H54 (cell line): ENCODE measurements at regions not wholly inside any gene's neighbourhood (a gene's known extent, or its start where the extent isn't known, plus 50 kb on each side); places are given as distances from the start of the nearest gene placed in this dataset.

ENCODE experiments used
- DNase-seq: peaks from one replicate; pipeline ENCODE4 v3.0.0; 2011; ENCODE audit warnings: low spot score, mixed read lengths; ENCODE audit not compliant: insufficient read length
- FAIRE-seq: peaks from 3 replicates; lab custom pipeline; 2011; peaks lifted over from hg19 to GRCh38; lab: Jason Lieb, UNC
- POLR2A ChIP-seq: IDR thresholded peaks from 2 replicates; pipeline ENCODE4 v1.6.1; 2011; ENCODE audit warnings: low read depth, mild to moderate bottlenecking, low read length

DNA sequence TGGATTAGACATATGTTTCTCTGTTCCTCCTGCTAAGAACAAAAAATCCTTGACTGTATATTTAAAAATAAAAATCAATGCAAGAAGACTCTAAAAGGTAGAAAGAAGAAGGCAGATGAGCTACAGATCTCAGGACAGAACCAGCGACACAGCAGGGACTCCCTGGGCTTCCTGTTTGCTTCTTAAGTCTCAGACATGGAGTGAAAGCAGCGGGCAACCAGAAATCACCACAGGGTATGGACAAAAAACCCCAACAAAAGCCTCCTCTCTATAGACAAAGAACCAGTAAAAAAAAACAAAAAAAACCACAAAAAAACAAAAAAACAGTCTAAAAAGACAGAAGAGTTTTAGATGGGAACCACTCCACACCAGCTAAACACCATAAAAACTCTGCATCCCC, 971.0 kb upstream of the GYPC start:
- DNase-seq = no peak
- no peak for FAIRE-seq
- TF ChIP-seq POLR2A = no peak

DNA sequence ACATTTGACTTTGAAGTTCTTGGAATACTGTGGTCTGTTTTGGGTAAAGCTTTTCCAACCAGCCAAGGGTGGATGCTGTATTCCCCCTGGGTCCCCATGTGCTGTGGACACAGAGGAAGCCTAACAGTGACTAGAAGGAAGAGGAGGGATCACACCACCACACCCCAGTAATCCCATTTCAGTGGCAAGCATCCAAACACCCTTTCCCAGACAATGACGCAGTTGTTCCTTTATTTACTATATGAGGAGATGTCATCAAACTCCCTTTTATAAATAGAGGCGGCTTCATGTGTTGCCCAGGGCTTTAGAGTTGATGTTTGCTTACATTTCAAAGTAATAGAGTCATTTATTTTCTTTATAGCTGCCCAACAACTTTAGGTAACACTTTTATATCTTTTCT, 959.4 kb upstream of the GYPC start:
- TF ChIP-seq POLR2A = no peak
- DNase-seq = no peak
- FAIRE-seq = no peak

DNA sequence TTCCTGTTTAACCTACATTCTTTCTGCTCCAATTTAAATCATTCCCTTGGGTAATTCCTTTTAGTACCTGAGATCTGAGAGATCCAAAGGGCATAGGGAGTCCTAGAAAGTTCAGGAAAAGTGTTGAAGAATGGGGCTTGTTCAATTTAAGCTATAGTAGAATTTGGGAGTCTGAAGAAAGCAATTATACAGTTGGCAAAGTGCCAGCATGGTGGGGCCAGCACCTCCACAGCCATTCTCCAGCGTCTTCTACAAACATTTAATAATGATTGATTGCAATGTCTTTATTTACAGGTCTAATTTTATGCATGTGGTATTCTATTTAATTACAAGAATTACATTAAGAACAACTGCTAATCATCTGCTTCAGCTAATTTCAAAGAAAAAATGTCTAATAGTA, 957.7 kb upstream of the GYPC start:
- DNase-seq = no peak
- FAIRE-seq = no peak
- no peak for TF ChIP-seq POLR2A

DNA sequence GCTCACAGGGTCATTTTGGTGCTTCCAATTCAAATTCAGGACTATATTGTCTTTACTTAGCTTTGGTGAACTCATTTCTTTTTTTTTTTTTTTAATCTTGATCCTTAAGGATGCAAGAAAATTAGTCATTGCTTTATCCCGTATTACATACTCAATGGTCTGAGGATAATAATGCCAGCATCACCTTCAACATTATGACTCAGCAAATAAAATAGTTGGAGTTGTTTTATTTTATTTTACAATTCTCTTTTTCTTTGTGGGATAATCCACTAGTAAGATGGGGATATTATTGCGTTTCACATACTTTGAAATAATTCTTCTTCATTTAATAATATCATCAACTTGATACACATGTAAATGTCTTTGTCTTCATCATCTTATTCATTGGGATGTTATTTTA, 954.9 kb upstream of the GYPC start:
- DNase-seq (no peak), FAIRE-seq (no peak)
- no peak for TF ChIP-seq POLR2A

DNA sequence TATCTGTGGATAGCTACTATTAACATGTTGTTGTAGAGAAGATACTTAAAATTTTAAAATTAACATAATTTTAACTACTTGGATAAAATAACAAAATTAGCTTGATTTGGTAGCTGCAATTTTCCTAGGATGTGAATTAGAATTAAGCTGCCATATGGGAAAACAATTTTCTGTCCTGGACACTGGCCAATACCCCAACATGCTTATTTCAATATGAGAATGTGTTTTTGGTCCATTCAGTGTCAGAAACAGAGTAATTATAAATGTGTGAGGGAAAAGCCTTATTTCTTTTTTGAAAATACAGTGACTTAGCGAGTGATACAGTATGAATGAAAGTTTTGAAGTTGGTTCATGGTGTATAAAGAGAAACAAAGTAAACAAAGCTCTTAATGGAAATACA, 948.3 kb upstream of the GYPC start:
- DNase-seq = no peak
- no peak for TF ChIP-seq POLR2A
- no peak for FAIRE-seq

DNA sequence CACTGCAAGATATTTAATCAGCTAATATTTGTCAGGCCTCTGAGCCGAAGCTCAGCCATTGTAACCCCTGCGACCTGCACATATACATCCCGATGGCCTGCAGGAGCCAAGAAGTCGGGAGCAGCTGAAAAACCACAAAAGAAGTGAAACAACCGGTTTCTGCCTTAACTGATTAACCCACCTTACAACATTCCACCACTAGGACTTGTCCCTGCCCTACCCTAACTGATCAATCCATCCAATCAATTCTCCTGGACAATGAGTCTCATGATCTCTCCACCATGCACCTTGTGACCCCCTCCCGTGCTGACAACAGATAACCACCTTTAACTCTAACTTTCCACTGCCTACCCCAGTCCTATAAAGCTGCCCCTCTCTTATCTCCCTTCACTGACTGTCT, 945.4 kb upstream of the GYPC start:
- DNase-seq (no peak), FAIRE-seq (no peak)
- no peak for TF ChIP-seq POLR2A

DNA sequence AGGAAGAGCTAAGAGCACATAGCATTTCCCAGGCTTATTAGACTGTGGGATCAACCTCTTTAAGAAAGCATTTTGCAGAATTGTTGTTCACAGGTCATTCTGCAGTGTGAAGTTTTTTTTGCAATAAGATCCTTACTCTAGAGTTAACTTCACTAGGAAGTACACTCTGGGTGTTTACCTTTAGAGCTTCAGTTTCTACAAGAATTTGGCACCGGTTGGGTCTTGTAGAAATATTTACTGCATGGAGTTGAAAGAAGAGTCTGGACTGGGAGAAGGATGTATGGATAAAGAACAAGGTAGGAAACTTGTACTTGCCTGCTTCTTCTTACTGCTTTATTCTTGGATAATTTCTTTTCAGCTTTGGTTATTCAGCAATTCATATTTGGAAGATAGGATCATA, 944.9 kb upstream of the GYPC start:
- DNase-seq = no peak
- TF ChIP-seq POLR2A = no peak

DNA sequence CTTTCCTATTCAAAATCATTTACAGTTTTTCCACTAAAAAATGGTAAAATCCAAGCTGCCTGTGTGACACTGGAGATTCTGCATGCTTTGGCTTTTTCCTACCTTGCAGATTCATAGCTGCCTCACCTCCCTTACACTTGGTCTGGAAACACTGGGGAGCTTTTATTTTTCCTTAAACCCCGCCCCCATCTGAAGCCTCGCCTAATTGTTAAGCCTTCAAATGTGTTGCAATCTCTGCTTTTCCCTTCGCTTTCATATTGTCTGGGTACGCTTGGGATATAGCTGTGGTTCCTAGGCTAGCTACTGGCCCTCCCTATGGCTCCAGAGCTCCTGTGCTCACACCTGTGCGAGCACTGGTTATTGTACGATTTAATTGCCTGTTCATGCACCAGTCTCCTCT, 942.4 kb upstream of the GYPC start:
- FAIRE-seq (no peak), DNase-seq (no peak)
- TF ChIP-seq POLR2A = no peak

More for the DNA sequence above, 944.9 kb upstream of the GYPC start:
- FAIRE-seq = no peak

DNA sequence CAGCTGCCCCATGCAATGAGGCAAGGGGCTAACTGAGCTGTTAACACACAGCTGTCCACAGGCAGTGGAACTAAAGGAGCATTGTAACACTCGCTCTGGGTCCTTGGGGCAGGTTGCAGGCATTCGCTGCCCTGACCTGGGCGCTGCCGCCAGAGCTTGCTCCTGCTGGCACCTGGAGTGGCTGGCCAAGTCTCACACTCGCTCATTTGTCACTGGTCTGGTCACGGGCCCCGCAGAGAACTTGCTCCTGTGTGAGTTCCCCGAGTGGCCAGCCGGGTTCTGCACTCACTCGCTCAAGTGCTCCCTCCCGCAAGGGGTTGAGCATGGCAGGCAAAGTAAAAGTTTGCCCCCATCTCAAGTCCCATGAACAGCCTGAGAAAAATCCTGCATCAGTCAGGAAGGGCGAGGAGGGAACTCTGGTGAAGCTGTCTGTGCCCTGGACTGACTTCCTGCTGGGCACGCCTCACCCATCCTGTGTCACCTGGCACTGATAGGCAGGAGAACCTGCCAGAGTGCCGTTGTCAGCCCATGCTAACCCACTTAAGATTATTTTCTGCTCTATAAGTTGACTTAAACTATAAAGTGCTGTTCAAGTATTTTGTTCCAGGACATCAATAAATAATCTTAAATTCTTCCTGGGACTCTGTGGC, 934.8 kb upstream of the GYPC start:
- FAIRE-seq (no peak), DNase-seq (no peak)
- TF ChIP-seq POLR2A = no peak

DNA sequence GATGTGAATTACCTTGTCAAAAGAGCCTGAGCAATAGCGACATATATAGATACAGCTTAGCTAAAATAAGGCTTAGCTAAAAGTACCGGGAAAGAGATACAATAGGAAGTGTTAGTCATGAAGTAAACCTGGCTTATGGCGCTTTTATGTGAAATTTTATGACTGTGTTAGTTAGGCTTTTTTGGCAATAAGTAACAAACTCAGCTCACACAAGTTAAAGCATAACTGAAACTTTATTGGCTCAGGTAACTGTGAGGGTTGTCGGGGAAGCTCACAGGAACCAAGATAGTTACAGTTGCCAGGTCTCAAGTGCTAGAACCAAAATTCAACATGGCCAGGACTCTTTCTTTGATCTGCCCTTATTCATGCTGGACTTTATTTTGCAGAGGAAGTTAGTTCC, 925.0 kb upstream of the GYPC start:
- FAIRE-seq (no peak), DNase-seq (no peak)
- no peak for TF ChIP-seq POLR2A

DNA sequence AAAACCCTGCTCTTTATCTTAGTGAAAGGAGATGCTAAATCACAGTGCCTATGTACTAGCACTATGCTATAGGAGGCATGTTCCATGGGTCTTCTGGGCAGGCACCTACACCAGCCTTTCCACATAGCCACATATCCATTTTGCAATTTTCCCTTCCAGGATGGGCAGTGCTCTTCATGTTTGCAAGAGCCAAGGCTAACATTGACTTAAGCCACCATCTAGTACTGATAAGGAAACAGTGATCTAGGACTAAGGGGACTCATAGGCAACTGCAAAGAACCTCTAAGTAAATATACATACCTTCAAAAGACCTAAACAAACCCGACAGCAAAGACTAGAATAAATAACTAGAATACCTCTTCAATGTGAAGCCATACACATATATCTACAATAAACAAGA, 919.7 kb upstream of the GYPC start:
- TF ChIP-seq POLR2A = no peak
- no peak for DNase-seq
- no peak for FAIRE-seq

DNA sequence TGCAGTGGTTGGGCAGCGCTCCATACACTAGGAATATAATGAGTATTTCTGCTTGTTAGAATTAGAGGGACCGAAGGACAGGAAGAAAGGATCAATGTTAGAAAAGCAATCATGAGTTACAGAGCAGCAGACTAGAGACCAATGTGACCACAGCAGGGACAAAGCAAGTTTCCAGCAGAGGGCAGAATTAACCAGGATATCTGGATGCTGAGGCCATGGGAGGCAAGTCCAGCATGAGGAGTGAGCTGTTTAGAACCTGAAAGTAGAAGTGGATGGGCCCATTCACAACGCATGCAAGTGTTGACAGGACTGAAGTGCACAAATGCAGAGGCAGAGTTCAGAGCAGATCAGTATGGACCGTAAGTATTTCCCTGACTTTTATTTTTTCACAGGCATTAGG, 910.4 kb upstream of the GYPC start:
- TF ChIP-seq POLR2A = no peak
- DNase-seq (peak; percentile 2), FAIRE-seq (no peak)

DNA sequence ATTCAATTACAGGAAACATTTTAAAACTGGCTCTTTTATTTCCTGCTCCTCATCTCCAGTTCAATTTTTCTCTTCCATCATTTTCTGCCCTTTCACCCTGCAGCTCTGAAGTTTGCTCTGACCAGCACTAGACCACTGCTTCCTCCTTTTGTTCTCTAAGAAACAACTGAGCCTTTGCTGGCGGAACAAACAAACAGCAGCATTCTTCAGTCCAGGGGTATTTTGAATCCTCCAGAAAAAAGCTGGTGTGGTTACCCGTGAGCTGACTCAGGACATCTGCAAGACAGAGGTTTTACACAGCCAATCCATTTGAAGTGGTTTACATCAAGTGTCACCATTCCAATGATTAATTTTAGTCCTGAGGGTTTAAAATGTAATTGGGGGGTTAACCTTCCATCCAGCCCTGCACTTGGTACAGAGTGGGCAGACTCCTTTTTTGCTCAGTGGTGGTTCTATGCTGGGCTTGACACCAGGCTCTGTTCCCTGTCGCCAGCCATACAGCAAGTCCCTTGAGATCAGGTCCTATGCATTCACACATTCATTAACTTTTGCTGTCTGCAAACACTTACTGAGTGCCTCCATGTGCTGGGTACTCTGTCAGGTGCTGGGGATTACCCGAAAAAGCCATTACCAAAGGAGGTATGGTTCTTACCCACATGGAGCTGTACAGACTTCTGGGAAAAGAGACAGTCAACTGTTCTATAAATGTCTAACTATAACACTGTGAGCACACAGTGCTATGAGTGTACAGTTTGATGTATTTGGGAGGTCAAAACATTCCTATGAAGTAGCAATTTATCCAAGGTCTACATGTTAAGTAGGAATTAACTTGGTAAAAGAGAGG, 909.4 kb upstream of the GYPC start:
- DNase-seq = no peak
- TF ChIP-seq POLR2A = no peak
- no peak for FAIRE-seq

DNA sequence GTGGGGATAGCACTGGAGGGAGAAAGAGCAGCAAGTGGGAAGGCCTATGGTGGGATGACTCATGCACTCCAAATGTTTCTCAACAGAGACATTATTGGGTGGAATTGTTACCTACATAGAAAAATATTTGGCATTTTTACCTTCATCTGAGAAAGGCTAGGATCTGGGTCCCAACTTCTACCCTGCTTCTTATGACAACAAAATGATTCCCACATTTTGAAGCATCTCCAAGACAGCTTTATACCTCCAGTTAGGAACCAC, 908.9 kb upstream of the GYPC start:
- no peak for TF ChIP-seq POLR2A
- FAIRE-seq = no peak
- no peak for DNase-seq

DNA sequence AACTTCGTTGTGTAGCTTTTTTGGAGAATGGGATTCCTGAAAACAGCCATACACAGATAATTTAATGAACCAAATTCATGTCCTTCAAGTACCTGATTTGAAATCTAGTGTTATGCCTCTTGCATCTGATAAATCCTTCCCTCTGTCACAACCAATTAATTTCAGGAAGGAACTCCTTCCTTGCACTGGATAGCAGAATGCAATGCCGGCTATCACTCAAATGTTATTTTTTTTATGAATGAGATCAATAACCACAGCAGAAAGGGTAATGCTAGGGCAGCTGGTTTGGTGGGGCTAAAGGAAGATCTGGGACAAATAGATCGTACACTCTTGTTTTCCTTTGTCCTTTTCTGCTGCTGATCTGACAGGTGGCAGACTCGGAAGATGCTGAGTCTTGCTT, 899.5 kb upstream of the GYPC start:
- DNase-seq (no peak), FAIRE-seq (no peak)

More for the DNA sequence above, 899.5 kb upstream of the GYPC start:
- no peak for TF ChIP-seq POLR2A
